ENCODE measurements at regions not wholly inside any gene's neighbourhood (a gene's known extent, or its start where the extent isn't known, plus 50 kb on each side); places are given as distances from the start of the nearest gene placed in this dataset.

- BruUV-seq (replicated peaks): no TSS peak
Observed at GRCh38 chr1:184889902-184890301, 84.4 kb downstream of the NIBAN1 start.

GRCh38 chr1:184889166-184889565 lies 85.1 kb downstream of the NIBAN1 start:
- Histone ChIP-seq H3K27ac (ENCODE audit: low read depth, low read length, poor library complexity, severe bottlenecking) (no peak overlapping the region), H3K4me1 (ENCODE audit: insufficient read depth, low read length, poor library complexity, severe bottlenecking) (peaks cover 23% of the 10 kb centered on the region), H3K27me3 (replicated peaks; ENCODE audit: insufficient read depth, low read depth, low read length, poor library complexity) (no peaks in the 10 kb centered on the region), H3K36me3 (ENCODE audit: insufficient read depth, low read length, poor library complexity, severe bottlenecking) (peaks cover 4% of the 10 kb centered on the region), H3K4me3 (ENCODE audit: low read depth, low read length, poor library complexity, severe bottlenecking) (no peak overlapping the region), H3K9me3 (ENCODE audit: low read depth, low read length, poor library complexity, severe bottlenecking) (no peaks in the 10 kb centered on the region)
- CTCF ChIA-PET: interaction anchor here (0.6 kb wide), 1 partner anchor 281 kb away, joined by 3 read pairs; no protein-coding TSS in a partner anchor
- intact Hi-C loops (cut with micrococcal nuclease; ENCODE audit: unreplicated experiment): no loop called here
- TF ChIP-seq EZH2 (IDR thresholded peaks at IDR 0.05; ENCODE audit: borderline replicate concordance, low read depth, low read length, poor library complexity, severe bottlenecking) (no peak), CTCF (conservative IDR thresholded peaks at IDR 0.05; ENCODE audit: low read depth, low read length) (no peak)
- no TSS peak for BruUV-seq (replicated peaks)
- no peak for DNase-seq (ENCODE audit: low spot score)
- POLR2A ChIA-PET (ENCODE audit: low non-redundant PET): no interaction called here

More at GRCh38 chr1:184889902-184890301, 84.4 kb downstream of the NIBAN1 start:
- intact Hi-C loops (cut with micrococcal nuclease; ENCODE audit: unreplicated experiment): no loop called here
- H3K27ac ChIP-seq (ENCODE audit: low read depth, low read length, poor library complexity, severe bottlenecking): no peak overlapping the region
- no peaks in the 10 kb centered on the region for H3K27me3 ChIP-seq (replicated peaks; ENCODE audit: insufficient read depth, low read depth, low read length, poor library complexity)
- H3K9me3 ChIP-seq (ENCODE audit: low read depth, low read length, poor library complexity, severe bottlenecking): no peaks in the 10 kb centered on the region
- H3K36me3 ChIP-seq (ENCODE audit: insufficient read depth, low read length, poor library complexity, severe bottlenecking): peaks cover 4% of the 10 kb centered on the region
- no peak for DNase-seq (ENCODE audit: low spot score)
- CTCF ChIA-PET: no interaction called here
- H3K4me3 ChIP-seq (ENCODE audit: low read depth, low read length, poor library complexity, severe bottlenecking): no peak overlapping the region
- POLR2A ChIA-PET (ENCODE audit: low non-redundant PET): interaction anchor here (0.6 kb wide), 1 partner anchor 85 kb away, joined by 3 read pairs; no protein-coding TSS in a partner anchor
- H3K4me1 ChIP-seq (ENCODE audit: insufficient read depth, low read length, poor library complexity, severe bottlenecking): peaks cover 23% of the 10 kb centered on the region
- TF ChIP-seq EZH2 (IDR thresholded peaks at IDR 0.05; ENCODE audit: borderline replicate concordance, low read depth, low read length, poor library complexity, severe bottlenecking): no peak
- TF ChIP-seq CTCF (conservative IDR thresholded peaks at IDR 0.05; ENCODE audit: low read depth, low read length): no peak

- intact Hi-C loops (cut with micrococcal nuclease; ENCODE audit: unreplicated experiment): no loop called here
- Histone ChIP-seq H3K9me3 (ENCODE audit: low read depth, low read length, poor library complexity, severe bottlenecking) (no peaks in the 10 kb centered on the region), H3K27ac (ENCODE audit: low read depth, low read length, poor library complexity, severe bottlenecking) (no peak overlapping the region), H3K4me1 (ENCODE audit: insufficient read depth, low read length, poor library complexity, severe bottlenecking) (peaks cover 23% of the 10 kb centered on the region), H3K36me3 (ENCODE audit: insufficient read depth, low read length, poor library complexity, severe bottlenecking) (peaks cover 4% of the 10 kb centered on the region), H3K27me3 (replicated peaks; ENCODE audit: insufficient read depth, low read depth, low read length, poor library complexity) (no peaks in the 10 kb centered on the region), H3K4me3 (ENCODE audit: low read depth, low read length, poor library complexity, severe bottlenecking) (no peak overlapping the region)
- ChIA-PET CTCF (interaction anchor here (0.6 kb wide), 1 partner anchor 282 kb away, joined by 3 read pairs; no protein-coding TSS in a partner anchor), POLR2A (ENCODE audit: low non-redundant PET) (no interaction called here)
- DNase-seq (ENCODE audit: low spot score): peak; percentile 58
- TF ChIP-seq EZH2 (IDR thresholded peaks at IDR 0.05; ENCODE audit: borderline replicate concordance, low read depth, low read length, poor library complexity, severe bottlenecking) (no peak), CTCF (conservative IDR thresholded peaks at IDR 0.05; ENCODE audit: low read depth, low read length) (no peak)
- no TSS peak for BruUV-seq (replicated peaks)
Observed at GRCh38 chr1:184888505-184888904, 85.8 kb downstream of the NIBAN1 start.
